Thyroid gland (tissue), 4 donors: ENCODE measurements at regions not wholly inside any gene's neighbourhood (a gene's known extent, or its start where the extent isn't known, plus 50 kb on each side); places are given as distances from the start of the nearest gene placed in this dataset.

Experiments used
- DNase-seq, 2 donors: peaks; one replicate each; pipeline ENCODE4 v3.0.0-alpha.2; 2019
- H3K27ac ChIP-seq, 3 donors: fragments of 200-600 bp; sonication (generic); 1 replicate in 2 of 3; 2 replicates in 1 of 3; pipeline ENCODE4 v1.5.1; 2016 to 2019; ENCODE audit warnings: mild to moderate bottlenecking in 1 of 3, moderate library complexity in 1 of 3
- H3K27me3 ChIP-seq: fragments of 200-600 bp; sonication (generic); one replicate; pipeline ENCODE4 v1.5.1; 2019
- H3K36me3 ChIP-seq, 2 donors: fragments of 200-600 bp; sonication (generic); one replicate each; pipeline ENCODE4 v1.5.1; 2016 to 2019
- H3K4me1 ChIP-seq, 2 donors: fragments of 200-600 bp; sonication (generic); one replicate each; pipeline ENCODE4 v1.5.1; 2017 to 2019
- H3K4me3 ChIP-seq, 3 donors: fragments of 200-600 bp; sonication (generic); replicated peaks in 1 of 3; 1 replicate in 2 of 3; 2 replicates in 1 of 3; pipeline ENCODE4 v1.5.1; 2016; ENCODE audit warnings: mild to moderate bottlenecking in 1 of 3
- H3K9me3 ChIP-seq: fragments of 200-600 bp; sonication (generic); one replicate; pipeline ENCODE4 v1.5.1; 2017
- CTCF ChIP-seq, 6 experiments: fragments of 200-600 bp in 3 of 6; fragments of 450-650 bp in 3 of 6; sonication (generic) in 3 of 6; IDR thresholded peaks; one replicate each; pipeline ENCODE4 v1.5.1; 2016 to 2019; ENCODE audit warnings: antibody characterized with exemption in 6 of 6, mild to moderate bottlenecking in 2 of 6, inconsistent platforms in 1 of 6, moderate library complexity in 1 of 6
- POLR2A ChIP-seq, 2 donors: fragments of 450-650 bp; IDR thresholded peaks; one replicate each; pipeline ENCODE4 v1.6.1; 2017; ENCODE audit warnings: antibody characterized with exemption in 2 of 2, mild to moderate bottlenecking in 2 of 2, moderate library complexity in 1 of 2
- WGBS, 2 donors: methylation state at CpG; one replicate each; pipeline ENCODE4 v1.1.5; 2017; 5-methylcytosine and 5-hydroxymethylcytosine counted together
- intact Hi-C: fragments of 100-400 bp; cut with DNase I; formaldehyde crosslinking; loops from one replicate; pipeline ENCODE4 v1.15.1; 2023

GRCh38 chr18:77807650-77808049, 558.0 kb downstream of the GALR1 start:
- intact Hi-C loops = no loop called here
- no peaks in the 10 kb centered on the region for H3K9me3 ChIP-seq
- H3K4me3 ChIP-seq = no peak overlapping the region
- H3K27ac ChIP-seq = no peak overlapping the region
- no peaks in the 10 kb centered on the region for H3K36me3 ChIP-seq
- H3K4me1 ChIP-seq = no peaks in the 10 kb centered on the region
- DNase-seq = no peak
- 82 to 88% methylated on average over 2 of the region's 2 CpGs for whole genome bisulfite sequencing, 2 donors
- H3K27me3 ChIP-seq = no peaks in the 10 kb centered on the region
- no peak for TF ChIP-seq POLR2A (IDR thresholded peaks at IDR 0.05)
- TF ChIP-seq CTCF (IDR thresholded peaks at IDR 0.05) = no peak

- Histone ChIP-seq H3K4me1 (no peaks in the 10 kb centered on the region), H3K27me3 (no peaks in the 10 kb centered on the region), H3K4me3 (no peak overlapping the region), H3K27ac (no peak overlapping the region), H3K9me3 (no peaks in the 10 kb centered on the region), H3K36me3 (no peaks in the 10 kb centered on the region)
- peak in 1 of 2 donors; percentile 5 for DNase-seq
- WGBS, 2 donors = 54 to 58% methylated on average over 5 of the region's 5 CpGs
- no peak for TF ChIP-seq POLR2A (IDR thresholded peaks at IDR 0.05)
- no peak for TF ChIP-seq CTCF (IDR thresholded peaks at IDR 0.05)
- intact Hi-C loops = no loop called here
Measured at GRCh38 chr18:77811503-77811902, 561.9 kb downstream of the GALR1 start.

- intact Hi-C loops = no loop called here
Measured at GRCh38 chr18:77815666-77816338, 566.2 kb downstream of the GALR1 start.

GRCh38 chr18:77818328-77818727, 568.7 kb downstream of the GALR1 start:
- Histone ChIP-seq H3K4me1 (no peaks in the 10 kb centered on the region), H3K27me3 (no peaks in the 10 kb centered on the region), H3K9me3 (no peaks in the 10 kb centered on the region), H3K36me3 (no peaks in the 10 kb centered on the region), H3K4me3 (no peak overlapping the region), H3K27ac (no peak overlapping the region)
- intact Hi-C loops = no loop called here
- WGBS, 2 donors = 84 to 88% methylated on average over 1 of the region's 1 CpG
- TF ChIP-seq POLR2A (IDR thresholded peaks at IDR 0.05) = no peak
- no peak for TF ChIP-seq CTCF (IDR thresholded peaks at IDR 0.05)
- no peak for DNase-seq

More at GRCh38 chr18:77815666-77816338, 566.2 kb downstream of the GALR1 start:
- H3K36me3 ChIP-seq = no peaks in the 10 kb centered on the region
- TF ChIP-seq CTCF (IDR thresholded peaks at IDR 0.05) (no peak), POLR2A (IDR thresholded peaks at IDR 0.05) (no peak)
- no peak for DNase-seq
- H3K4me1 ChIP-seq = no peaks in the 10 kb centered on the region
- WGBS, 2 donors = 79 to 80% methylated on average over 3 of the region's 3 CpGs
- no peaks in the 10 kb centered on the region for H3K27me3 ChIP-seq
- H3K27ac ChIP-seq = no peak overlapping the region
- no peaks in the 10 kb centered on the region for H3K9me3 ChIP-seq
- no peak overlapping the region for H3K4me3 ChIP-seq

GRCh38 chr18:77820472-77820871, 570.8 kb downstream of the GALR1 start:
- TF ChIP-seq POLR2A (IDR thresholded peaks at IDR 0.05) = no peak
- no peak for TF ChIP-seq CTCF (IDR thresholded peaks at IDR 0.05)
- no peaks in the 10 kb centered on the region for H3K4me1 ChIP-seq
- no peaks in the 10 kb centered on the region for H3K9me3 ChIP-seq
- intact Hi-C loops = no loop called here
- no peak for DNase-seq
- H3K4me3 ChIP-seq = no peak overlapping the region
- no peaks in the 10 kb centered on the region for H3K27me3 ChIP-seq
- H3K36me3 ChIP-seq = no peaks in the 10 kb centered on the region
- 88 to 91% methylated on average over 14 of the region's 14 CpGs for WGBS, 2 donors
- no peak overlapping the region for H3K27ac ChIP-seq
